Activated CD4-positive, alpha-beta T cell treated with anti-CD3 and anti-CD28 coated beads, Interleukin-2, amount 50 U/mL, for 24 hours (primary cell): ENCODE measurements at regions not wholly inside any gene's neighbourhood (a gene's known extent, or its start where the extent isn't known, plus 50 kb on each side); places are given as distances from the start of the nearest gene placed in this dataset.

Source experiments
- DNase-seq, 2 donors: peaks; one replicate each; pipeline ENCODE4 v3.0.0-alpha.2; 2020; ENCODE audit warnings: low read depth in 1 of 2, low spot score in 1 of 2

DNA sequence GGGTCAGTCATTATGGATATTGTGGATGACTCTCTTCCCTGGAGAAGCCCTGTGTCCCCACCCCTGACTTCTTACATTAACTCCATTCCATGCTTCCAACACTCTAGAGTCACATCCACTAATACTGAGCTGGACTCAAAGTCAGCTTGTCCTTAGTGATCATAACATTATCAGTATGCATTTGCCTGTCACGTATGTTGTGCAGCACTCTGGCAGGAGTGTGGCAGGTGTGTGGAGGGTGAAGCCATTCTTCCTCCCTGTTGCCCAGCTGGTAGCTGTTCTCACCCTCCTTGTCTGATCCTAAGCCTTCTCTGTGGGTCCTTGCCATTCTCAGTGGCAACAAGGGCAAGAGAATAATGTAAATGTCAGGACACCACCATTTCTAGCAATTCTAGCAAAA, 334.1 kb upstream of the RAB6C start:
- DNase-seq, result no peak

DNA sequence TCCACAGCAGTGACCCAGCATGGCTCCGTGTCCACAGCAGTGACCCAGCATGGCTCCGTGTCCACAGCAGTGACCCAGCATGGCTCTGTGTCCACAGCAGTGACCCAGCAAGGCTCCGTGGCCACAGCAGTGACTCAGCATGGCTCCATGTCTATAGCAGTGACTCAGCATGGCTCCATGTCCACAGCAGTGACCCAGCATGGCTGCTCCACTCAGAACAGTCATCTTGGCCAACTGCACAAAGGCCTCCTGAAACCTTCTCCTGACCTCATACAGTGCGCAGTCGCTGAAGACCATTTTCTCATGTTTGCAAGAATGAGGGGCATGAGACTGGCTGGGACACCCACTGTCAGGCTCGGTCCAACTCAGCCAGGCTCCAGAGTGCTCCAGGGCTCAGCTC, 333.4 kb upstream of the RAB6C start:
- DNase-seq, result no peak

GRCh38 chr2:129653246-129653645, 326.2 kb upstream of the RAB6C start:
- no peak for DNase-seq

- DNase-seq, result no peak
Observed at GRCh38 chr2:129654331-129654730, 325.1 kb upstream of the RAB6C start.

GRCh38 chr2:129656081-129656598, 323.3 kb upstream of the RAB6C start:
- no peak for DNase-seq

- no peak for DNase-seq
Observed at GRCh38 chr2:129658430-129658829, 321.0 kb upstream of the RAB6C start.

DNA sequence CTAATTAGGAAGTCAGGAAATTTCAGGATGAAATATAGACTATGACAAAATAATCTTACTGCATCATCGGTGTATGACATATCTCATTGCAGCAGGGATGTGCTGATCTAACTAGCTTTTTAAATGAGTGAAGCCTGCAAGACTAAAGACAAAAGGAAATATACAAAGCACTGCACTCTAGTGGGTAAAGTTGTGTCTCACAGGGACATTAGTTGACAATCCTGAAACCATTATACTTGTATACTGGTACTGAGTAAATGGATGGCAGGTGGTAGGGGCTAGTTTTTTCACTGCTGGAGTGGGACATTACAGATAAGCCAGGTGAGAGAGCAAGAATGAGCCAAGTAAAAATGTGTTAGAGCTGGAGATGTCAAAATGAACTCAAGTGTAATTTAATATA, 317.5 kb upstream of the RAB6C start:
- no peak for DNase-seq

GRCh38 chr2:129667577-129667976, 311.9 kb upstream of the RAB6C start:
- no peak for DNase-seq

DNA sequence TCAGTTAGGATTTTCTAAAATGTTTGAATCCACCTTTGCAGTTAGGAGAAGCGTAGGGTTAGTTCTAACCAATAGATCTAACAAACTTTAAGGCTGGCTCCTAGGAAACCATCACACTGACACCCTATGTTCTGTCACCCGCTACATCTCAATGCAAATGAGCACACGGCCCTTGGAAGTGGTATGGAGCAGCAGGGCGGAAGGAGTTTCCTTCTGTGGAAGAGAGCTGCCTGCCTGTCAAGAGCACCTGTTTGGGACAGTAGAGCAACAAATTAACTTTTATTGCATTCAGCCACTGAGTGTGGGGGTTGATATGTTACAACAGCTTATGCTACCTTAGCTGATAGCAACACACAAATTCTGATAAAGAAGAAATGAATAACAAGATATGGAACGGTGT, 306.9 kb upstream of the RAB6C start:
- no peak for DNase-seq

DNA sequence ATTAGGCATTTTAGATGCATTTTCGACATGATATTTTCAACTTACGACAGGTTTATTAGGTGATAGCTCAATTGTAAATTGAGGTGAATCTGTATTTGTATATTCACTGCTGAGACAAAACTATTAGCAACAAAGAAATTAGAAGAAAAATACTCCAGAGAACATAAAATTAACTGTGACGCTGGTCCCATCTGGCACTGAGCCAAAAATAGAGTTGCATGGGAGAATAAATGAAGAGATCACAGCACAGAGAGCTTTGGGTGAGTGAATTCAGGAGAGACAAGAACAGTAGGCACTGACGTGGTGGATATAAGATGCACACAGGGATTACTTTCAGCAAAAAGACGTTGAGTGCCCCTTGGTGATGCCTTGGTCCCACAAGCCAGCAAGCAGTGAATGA, 306.2 kb upstream of the RAB6C start:
- DNase-seq, result no peak

DNA sequence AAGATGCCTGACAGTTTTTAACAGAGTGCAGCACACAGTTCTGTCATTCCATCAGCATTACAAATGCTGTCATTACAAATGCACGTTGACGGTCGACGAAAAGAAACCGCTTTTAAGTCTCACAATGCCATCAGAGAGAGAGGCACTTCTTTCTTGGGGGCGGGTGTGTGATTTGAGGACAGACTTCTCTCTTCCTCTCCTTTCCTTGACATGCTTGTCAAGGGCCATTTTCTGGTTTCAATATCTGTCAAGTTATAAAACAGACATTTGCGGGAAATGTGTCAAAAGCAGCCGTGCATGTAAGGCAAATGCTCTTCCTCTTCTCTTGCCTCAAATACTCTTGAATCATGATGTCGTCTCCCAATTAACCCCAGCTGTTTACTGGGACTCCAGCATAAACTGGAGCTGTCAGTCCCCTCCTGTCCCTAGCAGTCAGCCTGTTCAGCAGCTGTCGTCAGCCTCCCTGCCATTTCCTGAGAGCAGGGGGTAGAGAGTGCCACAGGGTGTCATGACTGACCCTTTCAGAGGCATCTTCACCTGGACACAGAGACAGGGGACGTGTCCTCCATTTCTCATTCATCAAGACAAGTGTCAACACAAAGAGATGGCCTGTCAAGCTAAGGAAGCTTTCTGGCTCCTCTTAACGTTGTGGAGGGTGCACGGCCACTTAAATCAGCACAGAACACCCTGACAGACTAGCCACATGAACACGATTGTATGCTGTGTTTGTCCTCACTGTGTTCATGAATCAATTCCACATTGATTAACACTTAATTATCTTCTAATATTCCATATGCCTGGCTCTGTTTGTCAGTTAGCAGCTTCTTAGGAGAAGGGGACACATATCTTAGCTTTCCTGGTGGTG, 305.4 kb upstream of the RAB6C start:
- DNase-seq, result no peak

DNA sequence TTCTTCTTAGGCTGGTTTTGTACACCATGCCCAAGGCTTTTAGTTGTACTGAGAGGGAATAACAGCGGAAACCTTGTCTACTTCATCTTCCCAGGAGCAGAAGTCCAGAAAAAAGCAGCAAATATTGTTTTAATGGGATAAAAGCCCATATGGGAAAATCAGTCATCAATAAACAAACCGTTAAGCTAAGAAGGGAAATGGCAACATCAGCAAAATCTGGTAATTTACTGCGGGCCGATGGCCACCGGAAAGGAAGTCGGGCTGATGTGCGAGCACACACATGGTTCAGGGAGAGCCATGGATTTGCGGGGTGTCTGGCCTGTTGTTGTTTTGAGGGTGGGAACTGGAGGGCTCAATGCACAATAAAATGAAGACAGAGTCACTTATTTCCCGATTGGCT, 300.7 kb upstream of the RAB6C start:
- no peak for DNase-seq

DNA sequence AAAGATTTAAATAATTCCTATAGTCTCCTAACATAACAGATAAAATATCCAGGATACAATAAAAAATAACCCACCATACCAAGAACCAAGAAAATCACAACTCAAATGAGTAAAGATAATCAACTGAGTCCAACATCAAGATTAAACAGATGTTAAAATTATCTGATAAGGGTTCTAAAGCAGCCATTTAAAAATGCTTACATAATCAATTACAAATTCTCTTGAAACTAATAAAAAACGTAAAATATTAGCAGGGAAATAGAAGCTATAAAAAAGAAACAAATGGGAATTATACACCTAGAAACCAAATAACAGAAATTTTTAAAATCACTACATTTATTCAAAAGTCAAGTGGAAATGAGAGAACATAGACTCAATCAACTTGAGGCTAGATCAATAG, 297.7 kb upstream of the RAB6C start:
- DNase-seq, result no peak

DNA sequence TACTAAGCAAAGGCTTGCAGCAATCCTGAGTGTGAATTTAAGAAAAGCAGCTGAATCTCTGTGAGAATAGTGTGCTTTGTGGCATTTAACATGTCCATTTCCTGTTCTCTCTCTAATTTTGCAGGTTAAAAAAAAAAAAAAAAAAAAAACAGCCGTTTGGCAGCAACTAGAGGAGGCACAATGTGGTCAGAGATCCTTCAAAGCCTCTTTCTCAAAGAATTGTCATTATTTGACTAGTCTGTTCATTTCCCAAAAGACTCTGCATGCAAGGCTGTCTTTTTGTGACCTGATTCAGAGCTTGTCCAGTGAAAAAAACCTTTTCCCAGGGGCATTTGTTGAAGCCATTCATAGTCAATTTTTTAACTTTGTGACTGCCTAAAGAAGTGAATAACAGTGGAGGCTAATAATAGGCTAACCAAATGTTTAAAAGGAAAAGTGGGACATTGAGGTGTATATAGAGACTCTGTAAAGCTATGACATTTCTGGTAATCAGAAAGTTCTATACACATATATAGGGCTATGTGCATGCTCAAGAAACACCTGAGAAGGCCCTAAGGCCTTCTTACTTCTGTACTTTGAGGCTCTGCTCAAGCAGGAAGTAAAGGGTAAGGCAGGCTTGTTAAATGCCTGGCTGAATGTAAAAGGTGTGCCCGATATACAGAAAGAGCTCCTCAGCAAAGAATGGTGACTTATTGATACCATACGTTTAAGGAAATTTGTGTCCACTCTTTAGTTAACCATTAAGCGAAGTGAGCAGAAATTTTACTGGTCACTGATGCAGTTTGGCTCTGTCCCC, 289.6 kb upstream of the RAB6C start:
- no peak for DNase-seq

DNA sequence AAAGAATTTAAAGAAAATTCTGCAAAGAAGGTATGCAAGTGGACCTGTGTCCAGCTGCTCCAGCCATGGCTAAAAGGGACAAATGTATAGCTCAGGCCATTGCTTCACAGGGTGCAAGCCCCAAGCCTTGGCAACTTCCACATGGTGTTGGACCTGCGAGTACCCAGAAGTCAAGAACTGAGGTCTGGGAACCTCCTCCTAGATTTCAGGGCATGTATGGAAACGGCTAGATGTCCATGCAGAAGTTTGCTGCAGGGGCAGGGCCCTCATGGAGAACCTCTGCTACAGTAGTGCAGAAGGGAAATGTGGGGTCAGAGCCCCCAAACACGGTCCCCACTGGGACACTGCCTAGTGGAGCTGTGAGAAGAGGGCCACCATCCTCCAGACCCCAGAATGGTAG, 284.0 kb upstream of the RAB6C start:
- no peak for DNase-seq

DNA sequence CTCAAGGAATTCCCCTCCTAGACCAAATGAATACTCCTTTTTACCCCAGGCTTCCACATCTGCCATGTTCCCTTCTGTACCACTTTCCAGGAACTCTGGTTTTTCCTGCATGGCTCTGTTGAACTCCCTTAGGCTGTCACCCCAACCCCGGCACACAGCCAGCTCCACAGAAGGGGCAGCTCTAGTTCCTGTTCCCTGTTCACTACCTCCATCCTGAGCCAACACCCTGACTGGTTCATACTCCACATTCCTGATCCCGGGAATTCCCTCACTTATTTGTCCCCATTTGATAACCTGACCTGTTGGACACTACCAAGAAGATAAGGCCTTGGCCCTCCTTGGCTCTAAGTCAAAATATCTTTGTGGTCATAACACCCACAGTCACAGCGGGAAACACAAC, 280.9 kb upstream of the RAB6C start:
- no peak for DNase-seq

- no peak for DNase-seq
Observed at GRCh38 chr2:129699781-129700573, 279.5 kb upstream of the RAB6C start.

GRCh38 chr2:129702416-129703176, 276.9 kb upstream of the RAB6C start:
- no peak for DNase-seq

- no peak for DNase-seq
Observed at GRCh38 chr2:129705085-129705484, 274.4 kb upstream of the RAB6C start.

GRCh38 chr2:129707800-129708199, 271.7 kb upstream of the RAB6C start:
- no peak for DNase-seq
